Right lobe of liver (tissue), 6 donors: ENCODE measurements at regions not wholly inside any gene's neighbourhood (a gene's known extent, or its start where the extent isn't known, plus 50 kb on each side); places are given as distances from the start of the nearest gene placed in this dataset.
"Not testable (repeated sequence)": the region's sequence is repeated elsewhere in the genome, so short reads cannot be mapped to it uniquely, and the experiment has no call there.

Experiments used
- ATAC-seq, 4 donors: fragments of 200-7000 bp; cut with Tn5 transposase; one replicate each; pipeline ENCODE4 v1.9.1; 2020; ENCODE audit warnings: mild to moderate bottlenecking in 4 of 4, moderate library complexity in 4 of 4
- DNase-seq, 3 donors: peaks; one replicate each; pipeline ENCODE4 v3.0.0-alpha.2; 2020
- H3K27ac ChIP-seq, 3 donors: fragments of 200-600 bp; one replicate each; pipeline ENCODE4 v1.8.0; 2022
- H3K27me3 ChIP-seq, 2 donors: fragments of 200-600 bp; one replicate each; pipeline ENCODE4 v1.8.0; 2022
- H3K36me3 ChIP-seq, 4 donors: fragments of 200-600 bp; sonication (generic) in 1 of 4; one replicate each; pipeline versions ENCODE4 v1.5.1 to v1.8.0; 2017 to 2022; ENCODE audit warnings: control low read depth in 1 of 4
- H3K4me1 ChIP-seq, 4 donors: fragments of 200-600 bp; sonication (generic) in 1 of 4; one replicate each; pipeline versions ENCODE4 v1.5.1 to v1.8.0; 2017 to 2022; ENCODE audit warnings: control low read depth in 1 of 4
- H3K4me3 ChIP-seq, 3 donors: fragments of 200-600 bp; one replicate each; pipeline ENCODE4 v1.8.0; 2022
- H3K9me3 ChIP-seq, 4 donors: fragments of 200-600 bp; sonication (generic) in 1 of 4; one replicate each; pipeline versions ENCODE4 v1.5.1 to v1.8.0; 2017 to 2022; ENCODE audit warnings: control low read depth in 1 of 4
- POLR2A ChIP-seq: fragments of 450-650 bp; IDR thresholded peaks from one replicate; pipeline ENCODE4 v1.6.1; 2017; ENCODE audit warnings: antibody characterized with exemption, mild to moderate bottlenecking
- WGBS: methylation state at CpG from one replicate; pipeline ENCODE4 v1.1.6; 2018; ENCODE audit warnings: low coverage, low lambda C conversion rate; ENCODE audit not compliant: insufficient coverage; ENCODE audit errors: missing lambda C conversion rate; 5-methylcytosine and 5-hydroxymethylcytosine counted together
- intact Hi-C, 2 donors: fragments of 100-400 bp; cut with DNase I; formaldehyde crosslinking; loops; one replicate each; pipeline versions ENCODE4 v1.11.2 to v1.14.1; 2022
- TF ChIP-seq, protein P1 (sequence below), 4 donors: fragments of 200-600 bp in 3 of 4; fragments of 450-650 bp in 1 of 4; IDR thresholded peaks; one replicate each; pipeline versions ENCODE4 v1.5.1 to v1.8.0; 2016 to 2022; ENCODE audit warnings: antibody characterized with exemption in 4 of 4, mild to moderate bottlenecking in 2 of 4
- donor health status: DM: no; HTN: yes; CAD: no.
- donor health status: DM: no; HTN: no; CAD: no.
- donor health status: DM: no; HTN: no; CAD: no.
- donor health status: DM: no; HTN: yes; CAD: no.
- donor health status: DM: no; HTN: yes; CAD: no.

DNA sequence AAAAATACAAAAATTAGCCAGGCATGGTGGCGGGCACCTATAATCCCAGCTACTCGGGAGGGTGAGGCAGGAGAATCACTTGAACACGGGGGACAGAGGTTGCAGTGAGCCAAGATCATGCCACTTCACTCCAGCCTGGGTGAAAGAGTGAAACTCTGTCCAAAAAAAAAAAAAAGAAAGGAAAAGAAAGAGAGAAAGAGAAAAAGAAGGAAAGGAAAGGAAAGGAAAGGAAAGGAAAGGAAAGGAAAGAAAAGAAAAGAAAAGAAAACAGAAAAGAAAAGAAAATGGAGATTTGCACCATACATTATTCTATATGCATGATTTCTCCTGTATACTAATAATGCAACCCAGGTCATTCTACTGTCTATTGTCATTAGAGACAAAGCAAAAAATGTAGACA, 421.5 kb downstream of the PCDH19 start:
- 46% methylated on average over 3 of the region's 3 CpGs for WGBS
- DNase-seq, intact Hi-C loops, H3K4me3 ChIP-seq, H3K27me3 ChIP-seq, H3K36me3 ChIP-seq, ATAC-seq, H3K9me3 ChIP-seq, H3K4me1 ChIP-seq, H3K27ac ChIP-seq: not testable (repeated sequence)

DNA sequence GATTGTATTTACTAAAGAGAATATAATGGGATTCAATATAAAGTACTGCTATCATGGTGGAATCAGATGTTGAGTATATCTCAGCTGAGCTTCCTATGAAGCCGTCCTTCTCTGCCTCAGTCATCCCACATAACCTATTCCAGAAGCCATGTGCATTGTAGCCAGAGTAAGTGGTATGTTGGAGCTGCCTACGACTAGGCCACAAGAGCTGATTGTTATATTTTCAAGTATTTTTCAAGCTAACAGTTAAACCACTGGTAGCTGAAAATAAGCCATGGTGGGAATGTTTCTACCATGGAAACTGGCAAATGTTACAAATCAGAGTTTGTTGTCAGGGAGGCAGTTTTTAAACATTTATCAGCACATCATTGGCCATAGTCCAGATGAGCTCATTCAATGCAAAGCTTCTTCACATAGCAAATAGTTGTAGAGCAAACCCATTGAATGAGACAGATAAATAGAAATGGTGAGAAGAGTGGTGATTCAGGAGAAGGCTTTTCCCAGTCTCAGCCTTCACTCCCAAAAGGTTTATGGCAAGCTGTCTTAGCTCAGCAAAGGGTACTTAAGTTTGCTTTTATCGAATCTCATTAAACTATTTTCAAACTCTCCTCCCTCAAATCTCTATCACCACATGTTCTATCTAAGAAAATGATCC, 436.4 kb downstream of the PCDH19 start:
- TF ChIP-seq, protein P1, sequence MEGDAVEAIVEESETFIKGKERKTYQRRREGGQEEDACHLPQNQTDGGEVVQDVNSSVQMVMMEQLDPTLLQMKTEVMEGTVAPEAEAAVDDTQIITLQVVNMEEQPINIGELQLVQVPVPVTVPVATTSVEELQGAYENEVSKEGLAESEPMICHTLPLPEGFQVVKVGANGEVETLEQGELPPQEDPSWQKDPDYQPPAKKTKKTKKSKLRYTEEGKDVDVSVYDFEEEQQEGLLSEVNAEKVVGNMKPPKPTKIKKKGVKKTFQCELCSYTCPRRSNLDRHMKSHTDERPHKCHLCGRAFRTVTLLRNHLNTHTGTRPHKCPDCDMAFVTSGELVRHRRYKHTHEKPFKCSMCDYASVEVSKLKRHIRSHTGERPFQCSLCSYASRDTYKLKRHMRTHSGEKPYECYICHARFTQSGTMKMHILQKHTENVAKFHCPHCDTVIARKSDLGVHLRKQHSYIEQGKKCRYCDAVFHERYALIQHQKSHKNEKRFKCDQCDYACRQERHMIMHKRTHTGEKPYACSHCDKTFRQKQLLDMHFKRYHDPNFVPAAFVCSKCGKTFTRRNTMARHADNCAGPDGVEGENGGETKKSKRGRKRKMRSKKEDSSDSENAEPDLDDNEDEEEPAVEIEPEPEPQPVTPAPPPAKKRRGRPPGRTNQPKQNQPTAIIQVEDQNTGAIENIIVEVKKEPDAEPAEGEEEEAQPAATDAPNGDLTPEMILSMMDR (IDR thresholded peaks at IDR 0.05) = no peak
- no peak for TF ChIP-seq POLR2A
- DNase-seq (no peak), ATAC-seq (no peak)
- H3K4me1 ChIP-seq = no peaks in the 10 kb centered on the region
- H3K36me3 ChIP-seq = no peaks in the 10 kb centered on the region
- no peaks in the 10 kb centered on the region for H3K9me3 ChIP-seq
- H3K27ac ChIP-seq = no peak overlapping the region
- WGBS = 53% methylated on average over 3 of the region's 3 CpGs
- intact Hi-C loops = no loop called here
- H3K27me3 ChIP-seq = peaks cover 0 to 6% of the 10 kb centered on the region in 2 donors
- no peak overlapping the region for H3K4me3 ChIP-seq

DNA sequence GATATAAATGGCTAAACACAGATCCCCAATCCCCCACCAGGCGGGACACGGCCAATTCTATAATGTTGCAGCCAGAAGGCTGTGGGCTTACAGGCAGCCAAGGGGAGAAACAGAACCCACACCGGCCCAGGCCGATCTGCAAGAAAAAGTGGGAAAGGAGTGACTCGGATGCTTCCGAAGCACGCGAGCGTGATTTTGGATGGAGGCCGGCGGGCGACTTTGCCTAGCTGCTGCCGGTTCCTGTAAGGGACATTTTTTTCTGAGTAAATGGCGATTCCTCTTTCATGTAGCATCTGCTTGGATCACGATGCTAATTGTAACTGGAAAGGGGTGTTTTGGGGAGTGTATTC, 470.2 kb downstream of the PCDH19 start:
- intact Hi-C loops = no loop called here
- TF ChIP-seq, protein P1 (IDR thresholded peaks at IDR 0.05) = no peak
- TF ChIP-seq POLR2A = no peak
- H3K36me3 ChIP-seq = no peaks in the 10 kb centered on the region
- no peaks in the 10 kb centered on the region for H3K4me1 ChIP-seq
- H3K9me3 ChIP-seq = no peaks in the 10 kb centered on the region
- WGBS = 65% methylated on average over 15 of the region's 15 CpGs
- no peak overlapping the region for H3K4me3 ChIP-seq
- no peak for DNase-seq
- no peaks in the 10 kb centered on the region for H3K27me3 ChIP-seq
- no peak for ATAC-seq
- no peak overlapping the region for H3K27ac ChIP-seq

DNA sequence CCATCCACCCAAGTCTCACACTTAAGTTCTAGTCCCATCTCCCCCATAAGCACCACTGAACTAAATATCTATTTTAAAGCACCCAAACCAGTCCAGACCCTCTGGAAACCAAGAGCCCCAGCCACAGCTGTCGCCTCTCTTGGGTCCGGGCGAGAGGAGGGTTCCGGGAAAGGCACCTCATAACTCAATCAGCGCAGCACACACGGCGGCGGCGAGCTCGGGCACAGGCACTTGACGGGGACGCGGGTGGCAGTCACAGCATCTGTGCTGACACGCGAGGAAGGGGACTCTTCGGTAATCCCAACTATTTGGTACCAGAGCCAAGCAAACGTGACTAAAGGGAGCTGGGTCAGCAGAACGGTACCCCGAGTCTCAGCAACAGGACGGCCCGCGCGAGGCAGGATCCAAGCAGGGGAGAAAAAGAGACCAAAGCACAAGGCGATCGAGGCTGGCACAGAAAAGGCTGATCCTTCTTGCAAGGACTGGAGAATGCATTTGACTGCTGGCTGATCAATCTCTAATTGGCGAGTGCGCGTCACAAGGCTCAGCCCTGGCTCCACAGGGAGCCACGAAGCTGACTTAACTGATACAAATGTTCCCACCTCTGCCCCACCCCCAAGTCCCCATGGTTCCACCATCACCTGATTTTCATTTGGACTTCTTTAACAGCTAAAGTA, 470.7 kb downstream of the PCDH19 start:
- ATAC-seq, H3K27me3 ChIP-seq, H3K27ac ChIP-seq, H3K36me3 ChIP-seq, intact Hi-C loops, DNase-seq, H3K4me1 ChIP-seq, H3K4me3 ChIP-seq, H3K9me3 ChIP-seq: not testable (repeated sequence)
- 65% methylated on average over 19 of the region's 29 CpGs for WGBS

DNA sequence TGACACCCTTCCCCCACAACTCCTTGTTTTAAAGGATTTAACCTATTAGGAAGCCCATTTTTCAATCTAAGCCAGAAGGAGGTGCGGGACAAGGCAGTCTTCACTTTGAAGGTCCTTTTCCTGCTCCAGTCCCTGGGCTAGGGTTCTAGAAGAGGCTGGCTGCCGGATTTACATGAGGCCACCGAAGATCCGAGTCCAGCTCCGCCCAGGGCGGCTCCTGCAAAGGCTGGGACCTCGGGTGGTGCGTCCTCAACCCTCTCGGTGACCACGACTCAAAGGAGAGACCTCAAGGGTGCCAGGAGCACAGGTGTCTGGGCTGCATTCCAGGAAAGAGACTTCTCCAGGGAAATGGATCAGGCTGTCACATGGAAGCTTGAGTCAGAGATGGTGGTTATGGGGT, 471.6 kb downstream of the PCDH19 start:
- Histone ChIP-seq H3K4me3 (no peak overlapping the region), H3K9me3 (no peaks in the 10 kb centered on the region), H3K27ac (no peak overlapping the region), H3K27me3 (no peaks in the 10 kb centered on the region), H3K36me3 (no peaks in the 10 kb centered on the region), H3K4me1 (no peaks in the 10 kb centered on the region)
- 62% methylated on average over 9 of the region's 10 CpGs for WGBS
- DNase-seq = no peak
- TF ChIP-seq, protein P1 (IDR thresholded peaks at IDR 0.05) = no peak
- no peak for TF ChIP-seq POLR2A
- intact Hi-C loops = no loop called here
- ATAC-seq = no peak
